NCI-H69 (cell line): ENCODE measurements at regions not wholly inside any gene's neighbourhood (a gene's known extent, or its start where the extent isn't known, plus 50 kb on each side); places are given as distances from the start of the nearest gene placed in this dataset.
"Not testable (repeated sequence)": the region's sequence is repeated elsewhere in the genome, so short reads cannot be mapped to it uniquely, and the experiment has no call there.

Experiments
- DNase-seq: peaks from one replicate; lab custom pipeline; 2025; lab: John Stamatoyannopoulos, UW

- no peak for DNase-seq
Observed at GRCh38 chr11:97019754-97020153, 629.9 kb downstream of the JRKL start.

DNA sequence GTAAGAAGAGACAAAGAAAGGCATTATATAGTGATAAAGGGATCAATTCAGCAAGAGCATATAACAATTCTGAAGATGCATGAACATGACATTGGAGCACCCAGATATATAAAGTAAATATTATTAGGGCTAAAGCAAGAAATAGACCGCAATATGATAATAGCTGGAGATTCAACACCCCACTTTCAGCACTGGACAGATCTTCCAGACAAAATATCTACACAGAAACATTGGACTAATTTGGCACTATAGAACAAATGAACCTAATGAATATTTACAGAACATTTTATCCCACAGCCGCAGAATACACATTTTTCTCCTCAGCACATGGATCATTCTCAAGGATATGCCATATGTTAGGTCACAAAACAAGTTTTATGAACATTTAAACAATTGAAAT, 633.1 kb downstream of the JRKL start:
- no peak for DNase-seq

DNA sequence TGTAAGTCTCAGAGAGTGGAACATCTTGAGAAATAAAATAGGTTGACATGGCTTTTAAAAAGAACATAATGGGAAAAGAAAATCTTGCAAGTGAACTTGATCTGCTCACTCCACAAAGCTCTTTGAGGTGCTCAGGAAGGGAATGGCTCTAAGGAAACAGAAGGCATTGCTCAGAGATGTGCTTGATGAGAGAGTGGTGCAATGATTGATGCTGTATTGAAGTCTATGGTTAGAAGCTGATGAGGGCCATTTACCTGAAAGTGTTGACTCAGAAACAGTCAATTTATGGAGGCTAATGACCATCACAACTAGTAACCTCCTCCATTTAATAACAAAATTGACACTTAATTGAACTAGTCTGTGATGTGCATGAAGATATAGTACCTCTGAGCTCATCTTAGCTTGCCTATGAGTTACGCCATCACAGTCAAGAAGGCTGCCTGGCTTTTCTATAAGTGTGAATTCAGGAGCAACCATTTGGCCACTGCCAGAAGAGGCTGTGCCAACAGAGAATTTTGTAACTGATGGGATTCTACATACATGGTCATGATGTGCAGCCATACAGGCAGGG, 639.1 kb downstream of the JRKL start:
- DNase-seq = no peak

DNA sequence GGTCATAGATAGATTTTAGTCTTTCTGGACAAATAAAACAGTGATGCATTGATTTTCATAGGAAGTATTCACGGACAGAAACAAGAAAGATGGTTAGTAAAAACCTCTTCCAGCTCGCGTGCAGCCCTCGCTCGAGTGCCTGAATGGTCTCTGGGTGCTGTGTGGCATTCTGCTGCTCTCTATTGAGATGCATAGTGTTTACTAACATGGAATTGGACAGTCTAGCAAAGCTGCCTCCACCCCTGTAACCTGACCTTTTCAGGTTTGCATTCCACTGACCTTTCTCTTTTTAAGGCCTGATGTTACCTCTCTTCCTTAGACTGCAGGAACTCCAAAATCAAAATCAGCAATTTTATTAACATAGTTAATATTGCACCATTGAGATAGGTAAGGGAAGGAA, 643.4 kb downstream of the JRKL start:
- DNase-seq = no peak

- no peak for DNase-seq
Observed at GRCh38 chr11:97048481-97048880, 658.7 kb downstream of the JRKL start.

GRCh38 chr11:97060184-97060583, 670.4 kb downstream of the JRKL start:
- DNase-seq = no peak

GRCh38 chr11:97069160-97069559, 679.3 kb downstream of the JRKL start:
- DNase-seq = no peak

DNA sequence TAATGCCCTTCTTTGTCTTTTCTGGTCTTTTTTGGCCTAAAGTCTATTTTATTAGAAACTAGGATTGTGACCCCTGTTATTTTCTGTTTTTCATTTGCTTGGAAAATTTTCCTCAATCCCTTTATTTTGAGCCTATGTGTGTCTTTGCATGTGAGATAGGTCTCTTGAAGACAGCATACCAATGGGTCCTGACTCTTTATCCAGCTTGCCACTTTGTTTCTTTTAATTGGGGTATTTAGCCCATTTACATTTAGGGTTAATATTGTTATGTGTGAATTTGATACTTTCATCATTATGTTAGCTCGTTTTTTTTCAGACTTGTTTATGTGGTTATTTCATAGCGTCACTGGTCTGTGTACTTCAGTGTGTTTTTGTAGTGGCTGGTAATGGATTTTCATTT, 682.6 kb downstream of the JRKL start:
- no peak for DNase-seq

DNA sequence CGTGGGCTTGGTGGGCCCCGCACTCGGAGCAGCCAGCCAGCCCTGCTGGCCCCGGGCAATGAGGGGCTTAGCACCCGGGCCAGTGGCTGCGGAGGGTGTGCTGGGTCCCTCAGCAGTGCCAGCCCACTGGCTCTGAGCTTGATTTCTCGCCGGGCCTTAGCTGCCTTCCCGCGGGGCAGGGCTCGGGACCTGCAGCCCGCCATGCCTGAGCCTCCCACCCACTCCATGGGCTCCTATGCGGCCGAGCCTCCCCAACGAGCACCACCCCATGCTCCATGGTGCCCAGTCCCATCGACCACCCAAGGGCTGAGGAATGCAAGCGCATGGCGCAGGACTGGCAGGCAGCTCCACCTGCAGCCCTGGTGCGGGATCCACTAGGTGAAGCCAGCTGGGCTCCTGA, 686.9 kb downstream of the JRKL start:
- not testable (repeated sequence) for DNase-seq

DNA sequence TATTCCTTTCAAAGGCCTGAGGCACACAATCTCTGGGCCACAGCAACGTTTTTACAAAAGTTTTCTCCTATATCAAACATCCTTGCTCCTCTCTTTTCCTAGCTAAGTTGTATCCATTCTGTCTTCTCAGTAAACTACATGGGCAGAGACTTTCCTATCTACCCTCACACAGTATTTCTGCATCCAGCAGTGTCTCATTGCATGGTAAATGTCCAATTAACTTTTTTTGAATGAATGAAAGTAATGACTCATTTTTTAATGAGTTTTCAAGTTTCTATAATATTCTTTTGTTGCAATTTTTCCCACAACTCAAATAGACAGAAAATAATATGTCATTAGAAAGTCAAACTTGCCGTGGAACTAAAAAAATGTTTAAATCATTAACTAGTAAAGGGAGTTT, 688.6 kb downstream of the JRKL start:
- DNase-seq = no peak

DNA sequence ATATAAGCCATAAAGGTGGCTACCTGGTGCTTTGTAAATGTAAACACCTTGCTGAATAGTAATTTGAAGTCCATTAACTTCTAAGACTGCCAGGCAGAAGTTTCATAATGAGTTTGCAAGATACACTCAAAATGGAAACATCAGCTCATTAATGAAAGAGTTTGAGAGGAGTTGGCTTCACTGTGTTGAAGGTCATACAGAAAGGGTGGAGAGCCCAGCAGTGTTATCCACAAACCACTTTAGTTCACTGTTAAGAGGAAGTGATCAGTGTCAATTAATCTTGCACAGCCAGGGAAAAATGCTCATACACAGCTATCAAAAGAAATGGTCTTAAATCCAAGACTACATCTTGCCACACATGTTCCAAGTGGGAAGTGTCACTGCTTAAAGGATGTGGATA, 689.4 kb downstream of the JRKL start:
- peak; percentile 75 for DNase-seq

- no peak for DNase-seq
Observed at GRCh38 chr11:97087419-97087818, 697.6 kb downstream of the JRKL start.

DNA sequence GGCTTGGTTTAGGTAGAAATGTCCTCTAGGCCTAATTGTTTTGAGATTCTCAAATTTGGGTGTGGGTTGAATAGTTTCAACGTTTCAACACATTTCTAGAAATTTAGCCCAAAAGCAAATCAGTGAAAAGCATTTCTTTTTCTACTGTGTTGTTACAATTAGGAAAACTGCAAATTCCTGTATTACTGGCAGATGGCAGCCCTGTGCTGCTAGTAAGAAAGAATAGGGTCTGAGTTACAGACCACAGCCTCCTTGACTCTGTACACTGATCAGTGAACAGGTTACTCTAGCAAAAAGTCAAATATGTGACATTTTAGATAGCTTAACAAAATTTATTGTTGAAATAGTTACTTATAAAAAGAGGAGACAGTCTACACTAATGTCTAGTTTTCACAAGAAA, 703.0 kb downstream of the JRKL start:
- DNase-seq = peak; percentile 33

- DNase-seq = not testable (repeated sequence)
Observed at GRCh38 chr11:97102180-97102579, 712.4 kb downstream of the JRKL start.

- no peak for DNase-seq
Observed at GRCh38 chr11:97107604-97108003, 717.8 kb downstream of the JRKL start.

- no peak for DNase-seq
Observed at GRCh38 chr11:97109078-97109477, 719.3 kb downstream of the JRKL start.

- peak; percentile 24 for DNase-seq
Observed at GRCh38 chr11:97110376-97110775, 720.6 kb downstream of the JRKL start.

DNA sequence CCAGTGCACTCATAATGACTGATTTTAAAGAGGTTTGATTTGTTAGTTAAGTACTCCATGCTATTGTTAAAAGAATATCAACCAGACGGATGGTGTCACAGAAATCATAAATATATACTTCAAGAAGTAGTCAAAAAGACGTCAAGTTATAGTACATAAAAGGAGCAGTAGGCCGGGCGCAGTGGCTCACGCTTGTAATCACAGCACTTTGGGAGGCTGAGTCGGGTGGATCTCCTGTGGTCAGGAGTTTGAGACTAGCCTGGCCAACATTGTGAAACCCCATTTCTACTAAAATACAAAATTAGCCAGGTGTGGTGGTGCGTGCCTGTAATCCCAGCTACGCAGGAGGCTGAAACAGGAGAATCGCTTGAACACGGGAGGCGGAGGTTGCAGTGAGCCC, 721.7 kb downstream of the JRKL start:
- no peak for DNase-seq

DNA sequence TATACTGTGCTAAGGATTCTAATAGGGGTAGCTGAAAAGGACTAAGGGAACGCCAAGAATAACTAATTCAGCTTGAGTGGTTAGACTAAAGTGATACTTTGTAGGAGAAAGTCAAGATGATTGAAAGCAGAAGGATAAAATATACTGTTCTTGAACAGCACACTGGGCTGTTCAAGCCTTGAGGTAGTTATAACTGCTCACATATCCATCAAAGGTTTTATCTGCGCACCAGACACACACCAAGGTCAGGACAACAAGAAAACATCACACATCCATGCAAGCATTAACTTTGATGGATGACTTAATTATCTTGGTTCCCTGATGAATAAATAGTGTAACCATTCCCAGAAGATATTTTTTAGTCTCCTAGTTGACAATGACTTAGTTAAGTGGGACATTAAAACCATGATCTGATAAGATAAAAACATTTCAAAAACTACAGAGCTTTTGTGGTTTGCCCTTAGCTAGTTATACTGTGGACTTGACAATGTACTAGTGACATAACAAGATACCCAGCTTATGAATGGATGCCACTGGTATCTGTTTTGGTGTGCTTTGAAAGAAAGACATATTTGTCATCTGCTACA, 728.9 kb downstream of the JRKL start:
- DNase-seq = no peak

DNA sequence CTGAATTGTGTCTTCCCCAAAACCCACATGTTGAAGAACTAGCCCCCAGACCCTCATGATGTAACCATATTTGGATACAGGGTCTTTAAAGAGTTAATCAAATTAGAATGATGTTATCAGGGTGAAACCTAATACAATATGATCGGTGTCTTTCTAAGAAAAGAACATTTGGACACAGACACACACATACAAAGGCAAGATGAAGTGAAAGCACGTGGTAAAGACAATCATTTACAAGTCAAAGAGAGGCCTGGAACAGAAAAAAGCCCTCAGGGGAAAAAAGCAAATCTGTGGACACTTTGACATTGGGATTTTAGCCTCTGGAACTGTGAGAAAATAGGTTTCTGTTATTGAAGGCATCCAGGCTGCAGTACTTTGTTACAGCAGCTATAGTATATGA, 733.4 kb downstream of the JRKL start:
- DNase-seq = peak; percentile 6

- no peak for DNase-seq
Observed at GRCh38 chr11:97136067-97136466, 746.3 kb downstream of the JRKL start.

DNA sequence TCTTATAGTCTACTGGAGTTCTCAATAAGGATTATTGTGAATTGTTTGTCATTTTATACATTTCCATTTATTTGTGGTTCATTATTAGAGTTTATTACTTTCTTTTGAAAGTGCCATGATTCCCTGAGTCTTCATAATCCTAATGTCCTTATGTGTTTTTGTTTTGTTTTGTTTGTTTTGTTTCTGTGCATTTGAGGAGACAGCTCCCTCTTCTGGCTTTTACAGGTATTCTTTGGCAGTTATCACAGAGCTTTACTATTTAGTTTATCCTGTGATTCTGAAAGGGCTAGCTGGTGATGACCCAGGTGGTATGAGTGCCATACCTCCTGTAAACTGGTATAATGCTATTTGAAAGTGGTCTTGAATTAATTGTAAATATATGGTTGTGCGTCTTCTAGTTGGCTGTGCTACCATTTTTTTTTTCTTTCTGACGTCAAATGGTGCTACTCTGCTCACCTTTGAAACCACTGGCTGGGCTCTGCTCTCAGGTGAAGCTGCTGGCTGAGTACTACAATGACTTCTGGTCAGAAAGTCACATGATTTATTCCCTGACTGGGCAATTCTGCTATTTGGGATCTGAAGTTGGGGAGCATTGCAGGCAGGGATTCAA, 751.2 kb downstream of the JRKL start:
- DNase-seq = peak; percentile 48

DNA sequence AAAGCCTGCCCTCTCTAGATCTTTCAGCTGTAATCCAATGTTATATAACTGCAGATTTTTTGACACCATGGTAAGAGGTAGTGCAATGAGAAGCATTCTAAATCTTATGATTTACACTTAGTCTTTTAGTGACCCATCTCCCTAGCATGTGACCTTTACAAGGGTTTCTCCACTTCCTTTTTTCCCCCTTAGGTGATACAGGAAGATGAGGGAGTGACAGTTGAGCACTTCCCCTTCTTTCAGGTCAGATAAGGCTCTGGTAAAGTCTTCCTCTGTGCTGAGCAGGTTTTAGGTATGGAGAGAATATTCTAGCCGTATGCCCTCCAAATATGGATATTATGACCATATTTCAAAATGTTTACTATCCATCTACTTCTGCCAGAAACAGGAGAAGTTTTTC, 753.6 kb downstream of the JRKL start:
- no peak for DNase-seq

- DNase-seq = no peak
Observed at GRCh38 chr11:97149741-97150140, 759.9 kb downstream of the JRKL start.
